OCI-LY3 (cell line): ENCODE measurements at regions not wholly inside any gene's neighbourhood (a gene's known extent, or its start where the extent isn't known, plus 50 kb on each side); places are given as distances from the start of the nearest gene placed in this dataset.

Experiments used
- H2AFZ ChIP-seq: fragments of 200-600, 300-600 bp; shearing (Covaris generic); 2 replicates; pipeline ENCODE4 v1.6.0; 2014; ENCODE audit warnings: antibody characterized with exemption, low read depth, low read length
- H3K27ac ChIP-seq: fragments of 200-600, 300-600 bp; sonication (generic); 2 replicates; pipeline ENCODE4 v1.5.1; 2014; ENCODE audit warnings: mild to moderate bottlenecking, low read length, moderate library complexity, mixed read lengths
- H3K27me3 ChIP-seq: fragments of 200-600, 300-600 bp; sonication (generic); 2 replicates; pipeline ENCODE4 v1.6.1; 2014; ENCODE audit warnings: low read depth, low read length, mixed read lengths
- H3K36me3 ChIP-seq: fragments of 200-600, 300-600 bp; sonication (generic); replicated peaks from 2 replicates; pipeline ENCODE3; 2014; ENCODE audit warnings: low read depth, low read length, mixed read lengths
- H3K4me1 ChIP-seq: fragments of 300-600, 200-600 bp; sonication (generic); 2 replicates; pipeline ENCODE4 v1.6.1; 2014; ENCODE audit warnings: low read length, mixed read lengths
- H3K4me2 ChIP-seq: fragments of 200-600, 300-600 bp; sonication (generic); 2 replicates; pipeline ENCODE4 v1.6.1; 2014; ENCODE audit warnings: low read length, mixed read lengths
- H3K4me3 ChIP-seq: fragments of 300-600, 200-600 bp; sonication (generic); 2 replicates; pipeline ENCODE4 v1.5.1; 2014; ENCODE audit warnings: antibody characterized with exemption, mild to moderate bottlenecking, low read length, moderate library complexity
- H3K79me2 ChIP-seq: fragments of 300-600, 200-600 bp; shearing (Covaris generic); 2 replicates; pipeline ENCODE4 v1.6.1; 2014; ENCODE audit warnings: mild to moderate bottlenecking, low read length, mixed read lengths
- H3K9ac ChIP-seq: fragments of 300-600, 200-600 bp; shearing (Covaris generic); 2 replicates; pipeline ENCODE4 v1.6.0; 2014; ENCODE audit warnings: mild to moderate bottlenecking, low read length, moderate library complexity
- H3K9me3 ChIP-seq: fragments of 200-600, 300-600 bp; shearing (Covaris generic); 2 replicates; pipeline ENCODE4 v1.6.1; 2014; ENCODE audit warnings: low read length, mixed read lengths; ENCODE audit not compliant: insufficient read depth
- H4K20me1 ChIP-seq: fragments of 200-600, 300-600 bp; sonication (generic); 2 replicates; pipeline ENCODE4 v1.6.1; 2016; ENCODE audit warnings: low read length, mixed read lengths; ENCODE audit not compliant: insufficient read depth
- CTCF ChIP-seq: fragments of 200-600, 300-600 bp; sonication (generic); IDR thresholded peaks from 2 replicates; pipeline ENCODE4 v1.5.1; 2014; ENCODE audit warnings: antibody characterized with exemption, low read length, low read depth
- EZH2phosphoT487 ChIP-seq: fragments of 200-600 bp; shearing (Covaris generic); IDR thresholded peaks from 2 replicates; pipeline ENCODE4 v1.6.1; 2018; ENCODE audit warnings: antibody characterized with exemption, mixed run types, low read depth

- Histone ChIP-seq H3K9ac (no peak overlapping the region), H3K4me1 (no peaks in the 10 kb centered on the region), H3K4me2 (no peak overlapping the region), H3K36me3 (no peaks in the 10 kb centered on the region), H3K27me3 (no peaks in the 10 kb centered on the region), H3K9me3 (no peaks in the 10 kb centered on the region), H3K4me3 (no peak overlapping the region), H3K27ac (no peak overlapping the region), H2AFZ (no peak overlapping the region), H4K20me1 (no peaks in the 10 kb centered on the region), H3K79me2 (no peaks in the 10 kb centered on the region)
- TF ChIP-seq CTCF (no peak), EZH2phosphoT487 (no peak)
Measured at GRCh38 chr5:56545016-56545415, 270.3 kb upstream of the MAP3K1 start.

GRCh38 chr5:56543441-56544388, 271.6 kb upstream of the MAP3K1 start:
- no peaks in the 10 kb centered on the region for H3K4me1 ChIP-seq
- no peak for TF ChIP-seq CTCF
- TF ChIP-seq EZH2phosphoT487, result no peak
- H3K9ac ChIP-seq, result no peak overlapping the region
- H4K20me1 ChIP-seq, result no peaks in the 10 kb centered on the region
- no peaks in the 10 kb centered on the region for H3K36me3 ChIP-seq
- H3K27me3 ChIP-seq, result no peaks in the 10 kb centered on the region
- H3K4me3 ChIP-seq, result no peak overlapping the region
- H3K27ac ChIP-seq, result no peak overlapping the region
- no peaks in the 10 kb centered on the region for H3K9me3 ChIP-seq
- no peak overlapping the region for H3K4me2 ChIP-seq
- H3K79me2 ChIP-seq, result no peaks in the 10 kb centered on the region
- no peak overlapping the region for H2AFZ ChIP-seq

- H3K4me1 ChIP-seq, result no peaks in the 10 kb centered on the region
- no peaks in the 10 kb centered on the region for H3K79me2 ChIP-seq
- H3K4me2 ChIP-seq, result no peak overlapping the region
- no peak overlapping the region for H2AFZ ChIP-seq
- H3K4me3 ChIP-seq, result no peak overlapping the region
- no peaks in the 10 kb centered on the region for H3K27me3 ChIP-seq
- no peaks in the 10 kb centered on the region for H4K20me1 ChIP-seq
- H3K36me3 ChIP-seq, result no peaks in the 10 kb centered on the region
- H3K27ac ChIP-seq, result no peak overlapping the region
- H3K9ac ChIP-seq, result no peak overlapping the region
- H3K9me3 ChIP-seq, result no peaks in the 10 kb centered on the region
- no peak for TF ChIP-seq EZH2phosphoT487
- no peak for TF ChIP-seq CTCF
Measured at GRCh38 chr5:56540266-56540665, 275.1 kb upstream of the MAP3K1 start.

GRCh38 chr5:56538580-56538979, 276.8 kb upstream of the MAP3K1 start:
- H3K9ac ChIP-seq, result no peak overlapping the region
- H3K27me3 ChIP-seq, result no peaks in the 10 kb centered on the region
- no peaks in the 10 kb centered on the region for H4K20me1 ChIP-seq
- no peak overlapping the region for H3K27ac ChIP-seq
- no peaks in the 10 kb centered on the region for H3K4me1 ChIP-seq
- no peaks in the 10 kb centered on the region for H3K9me3 ChIP-seq
- H3K79me2 ChIP-seq, result no peaks in the 10 kb centered on the region
- H3K4me3 ChIP-seq, result no peak overlapping the region
- TF ChIP-seq CTCF, result no peak
- no peak for TF ChIP-seq EZH2phosphoT487
- no peaks in the 10 kb centered on the region for H3K36me3 ChIP-seq
- H2AFZ ChIP-seq, result no peak overlapping the region
- no peak overlapping the region for H3K4me2 ChIP-seq
